ENCODE measurements at regions not wholly inside any gene's neighbourhood (a gene's known extent, or its start where the extent isn't known, plus 50 kb on each side); places are given as distances from the start of the nearest gene placed in this dataset.

GRCh38 chr10:117710181-117710798 lies 167.7 kb downstream of the EMX2 start:
- H3K27me3 ChIP-seq (ENCODE audit: control insufficient read depth, insufficient read depth, low read length) = no peaks in the 10 kb centered on the region
- no CpG with 5 or more reads among the region's 8 CpGs for WGBS (ENCODE audit: insufficient coverage, insufficient read length)
- no peaks in the 10 kb centered on the region for H3K4me1 ChIP-seq (ENCODE audit: control insufficient read depth, insufficient read depth, low read length)
- H3K9me3 ChIP-seq (ENCODE audit: control insufficient read depth, insufficient read depth, low read length) = no peaks in the 10 kb centered on the region
- no peak for DNase-seq (ENCODE audit: low read depth, low spot score)
- no peaks in the 10 kb centered on the region for H3K36me3 ChIP-seq (ENCODE audit: control insufficient read depth, insufficient read depth, low read length)
- H3K27ac ChIP-seq (ENCODE audit: low read length) = no peak overlapping the region
- H3K4me3 ChIP-seq (ENCODE audit: low read length) = no peak overlapping the region

- no peak overlapping the region for H3K4me3 ChIP-seq (ENCODE audit: low read length)
- no peak for DNase-seq (ENCODE audit: low read depth, low spot score)
- H3K9me3 ChIP-seq (ENCODE audit: control insufficient read depth, insufficient read depth, low read length) = no peaks in the 10 kb centered on the region
- H3K27ac ChIP-seq (ENCODE audit: low read length) = no peak overlapping the region
- WGBS (ENCODE audit: insufficient coverage, insufficient read length) = no CpG with 5 or more reads among the region's 1 CpG
- no peaks in the 10 kb centered on the region for H3K36me3 ChIP-seq (ENCODE audit: control insufficient read depth, insufficient read depth, low read length)
- H3K27me3 ChIP-seq (ENCODE audit: control insufficient read depth, insufficient read depth, low read length) = no peaks in the 10 kb centered on the region
- H3K4me1 ChIP-seq (ENCODE audit: control insufficient read depth, insufficient read depth, low read length) = peaks cover 2% of the 10 kb centered on the region; the same call in 1 of the 2 replicates
Measured at GRCh38 chr10:117716889-117717288, 174.3 kb downstream of the EMX2 start.

- Histone ChIP-seq H3K9me3 (ENCODE audit: control insufficient read depth, insufficient read depth, low read length) (no peaks in the 10 kb centered on the region), H3K4me3 (ENCODE audit: low read length) (no peak overlapping the region), H3K27ac (ENCODE audit: low read length) (no peak overlapping the region), H3K4me1 (ENCODE audit: control insufficient read depth, insufficient read depth, low read length) (peaks cover 2% of the 10 kb centered on the region; the same call in 1 of the 2 replicates), H3K36me3 (ENCODE audit: control insufficient read depth, insufficient read depth, low read length) (no peaks in the 10 kb centered on the region), H3K27me3 (ENCODE audit: control insufficient read depth, insufficient read depth, low read length) (no peaks in the 10 kb centered on the region)
- no CpG with 5 or more reads among the region's 9 CpGs for WGBS (ENCODE audit: insufficient coverage, insufficient read length)
- DNase-seq (ENCODE audit: low read depth, low spot score) = no peak
Measured at GRCh38 chr10:117718986-117719920, 176.7 kb downstream of the EMX2 start.

GRCh38 chr10:117720931-117721835 lies 178.6 kb downstream of the EMX2 start:
- Histone ChIP-seq H3K27me3 (ENCODE audit: control insufficient read depth, insufficient read depth, low read length) (no peaks in the 10 kb centered on the region), H3K36me3 (ENCODE audit: control insufficient read depth, insufficient read depth, low read length) (no peaks in the 10 kb centered on the region), H3K4me1 (ENCODE audit: control insufficient read depth, insufficient read depth, low read length) (peaks cover 2% of the 10 kb centered on the region; the same call in 1 of the 2 replicates), H3K4me3 (ENCODE audit: low read length) (no peak overlapping the region), H3K27ac (ENCODE audit: low read length) (no peak overlapping the region), H3K9me3 (ENCODE audit: control insufficient read depth, insufficient read depth, low read length) (no peaks in the 10 kb centered on the region)
- no peak for DNase-seq (ENCODE audit: low read depth, low spot score)
- WGBS (ENCODE audit: insufficient coverage, insufficient read length) = no CpG with 5 or more reads among the region's 21 CpGs

- peaks cover 2% of the 10 kb centered on the region; the same call in 1 of the 2 replicates for H3K4me1 ChIP-seq (ENCODE audit: control insufficient read depth, insufficient read depth, low read length)
- WGBS (ENCODE audit: insufficient coverage, insufficient read length) = no CpG with 5 or more reads among the region's 5 CpGs
- no peaks in the 10 kb centered on the region for H3K27me3 ChIP-seq (ENCODE audit: control insufficient read depth, insufficient read depth, low read length)
Measured at GRCh38 chr10:117721873-117722272, 179.3 kb downstream of the EMX2 start.

GRCh38 chr10:117723343-117723742 lies 180.8 kb downstream of the EMX2 start:
- H3K4me3 ChIP-seq (ENCODE audit: low read length) = no peak overlapping the region
- no peaks in the 10 kb centered on the region for H3K9me3 ChIP-seq (ENCODE audit: control insufficient read depth, insufficient read depth, low read length)
- H3K27me3 ChIP-seq (ENCODE audit: control insufficient read depth, insufficient read depth, low read length) = no peaks in the 10 kb centered on the region
- DNase-seq (ENCODE audit: low read depth, low spot score) = no peak
- peaks cover 2% of the 10 kb centered on the region; the same call in 1 of the 2 replicates for H3K4me1 ChIP-seq (ENCODE audit: control insufficient read depth, insufficient read depth, low read length)
- no peaks in the 10 kb centered on the region for H3K36me3 ChIP-seq (ENCODE audit: control insufficient read depth, insufficient read depth, low read length)
- no CpG with 5 or more reads among the region's 4 CpGs for WGBS (ENCODE audit: insufficient coverage, insufficient read length)
- no peak overlapping the region for H3K27ac ChIP-seq (ENCODE audit: low read length)

More at GRCh38 chr10:117721873-117722272, 179.3 kb downstream of the EMX2 start:
- Histone ChIP-seq H3K4me3 (ENCODE audit: low read length) (no peak overlapping the region), H3K27ac (ENCODE audit: low read length) (no peak overlapping the region), H3K36me3 (ENCODE audit: control insufficient read depth, insufficient read depth, low read length) (no peaks in the 10 kb centered on the region), H3K9me3 (ENCODE audit: control insufficient read depth, insufficient read depth, low read length) (no peaks in the 10 kb centered on the region)
- DNase-seq (ENCODE audit: low read depth, low spot score) = no peak

- H3K9me3 ChIP-seq (ENCODE audit: control insufficient read depth, insufficient read depth, low read length) = no peaks in the 10 kb centered on the region
- H3K27ac ChIP-seq (ENCODE audit: low read length) = no peak overlapping the region
- no CpG with 5 or more reads among the region's 3 CpGs for WGBS (ENCODE audit: insufficient coverage, insufficient read length)
- DNase-seq (ENCODE audit: low read depth, low spot score) = no peak
- H3K4me3 ChIP-seq (ENCODE audit: low read length) = no peak overlapping the region
- H3K36me3 ChIP-seq (ENCODE audit: control insufficient read depth, insufficient read depth, low read length) = no peaks in the 10 kb centered on the region
- no peaks in the 10 kb centered on the region for H3K4me1 ChIP-seq (ENCODE audit: control insufficient read depth, insufficient read depth, low read length)
- H3K27me3 ChIP-seq (ENCODE audit: control insufficient read depth, insufficient read depth, low read length) = no peaks in the 10 kb centered on the region
Measured at GRCh38 chr10:117725993-117726392, 183.4 kb downstream of the EMX2 start.

- H3K27ac ChIP-seq (ENCODE audit: low read length) = no peak overlapping the region
- H3K36me3 ChIP-seq (ENCODE audit: control insufficient read depth, insufficient read depth, low read length) = no peaks in the 10 kb centered on the region
- H3K27me3 ChIP-seq (ENCODE audit: control insufficient read depth, insufficient read depth, low read length) = no peaks in the 10 kb centered on the region
- no CpG with 5 or more reads among the region's 2 CpGs for WGBS (ENCODE audit: insufficient coverage, insufficient read length)
- H3K9me3 ChIP-seq (ENCODE audit: control insufficient read depth, insufficient read depth, low read length) = no peaks in the 10 kb centered on the region
- H3K4me1 ChIP-seq (ENCODE audit: control insufficient read depth, insufficient read depth, low read length) = peaks cover 1% of the 10 kb centered on the region; the same call in 1 of the 2 replicates
- no peak overlapping the region for H3K4me3 ChIP-seq (ENCODE audit: low read length)
- no peak for DNase-seq (ENCODE audit: low read depth, low spot score)
Measured at GRCh38 chr10:117726596-117727295, 184.2 kb downstream of the EMX2 start.

- no CpG with 5 or more reads among the region's 4 CpGs for WGBS (ENCODE audit: insufficient coverage, insufficient read length)
- H3K36me3 ChIP-seq (ENCODE audit: control insufficient read depth, insufficient read depth, low read length) = no peaks in the 10 kb centered on the region
- DNase-seq (ENCODE audit: low read depth, low spot score) = no peak
- H3K27me3 ChIP-seq (ENCODE audit: control insufficient read depth, insufficient read depth, low read length) = no peaks in the 10 kb centered on the region
- no peak overlapping the region for H3K4me3 ChIP-seq (ENCODE audit: low read length)
- H3K27ac ChIP-seq (ENCODE audit: low read length) = no peak overlapping the region
- no peaks in the 10 kb centered on the region for H3K9me3 ChIP-seq (ENCODE audit: control insufficient read depth, insufficient read depth, low read length)
- H3K4me1 ChIP-seq (ENCODE audit: control insufficient read depth, insufficient read depth, low read length) = peaks cover 1% of the 10 kb centered on the region; the same call in 1 of the 2 replicates
Measured at GRCh38 chr10:117727421-117727820, 184.9 kb downstream of the EMX2 start.
